Heart right ventricle (tissue), 16 donors: ENCODE measurements at regions not wholly inside any gene's neighbourhood (a gene's known extent, or its start where the extent isn't known, plus 50 kb on each side); places are given as distances from the start of the nearest gene placed in this dataset.

Experiments used
- ATAC-seq, 8 donors: fragments of 200-7000 bp; cut with Tn5 transposase; one replicate each; pipeline ENCODE4 v1.9.1; 2020; ENCODE audit warnings: mild to moderate bottlenecking in 8 of 8, moderate library complexity in 8 of 8, moderate number of reproducible peaks in 1 of 8
- DNase-seq, 2 donors: peaks; one replicate each; pipeline ENCODE4 v3.0.0-alpha.2; 2020
- H3K27ac ChIP-seq, 10 donors: fragments of 200-600 bp; sonication (generic) in 2 of 10; one replicate each; pipeline versions ENCODE4 v1.5.0 to v1.8.0; 2020 to 2022; ENCODE audit warnings: mild to moderate bottlenecking in 3 of 10
- H3K27me3 ChIP-seq, 7 donors: fragments of 200-600 bp; one replicate each; pipeline ENCODE4 v1.8.0; 2021 to 2022; ENCODE audit warnings: mild to moderate bottlenecking in 2 of 7
- H3K36me3 ChIP-seq, 9 donors: fragments of 200-600 bp; sonication (generic) in 1 of 9; one replicate each; pipeline versions ENCODE4 v1.5.0 to v1.8.0; 2020 to 2022; ENCODE audit warnings: mild to moderate bottlenecking in 2 of 9
- H3K4me1 ChIP-seq, 9 donors: fragments of 200-600 bp; sonication (generic) in 1 of 9; one replicate each; pipeline versions ENCODE4 v1.5.0 to v1.8.0; 2020 to 2022; ENCODE audit warnings: mild to moderate bottlenecking in 4 of 9
- H3K4me3 ChIP-seq, 10 donors: fragments of 200-600 bp; sonication (generic) in 2 of 10; one replicate each; pipeline versions ENCODE4 v1.5.0 to v1.8.0; 2020 to 2022; ENCODE audit warnings: mild to moderate bottlenecking in 7 of 10, moderate library complexity in 2 of 10
- H3K9me3 ChIP-seq, 11 donors: fragments of 200-600 bp in 10 of 11; sonication (generic) in 2 of 11; one replicate each; pipeline versions ENCODE4 v1.5.0 to v1.8.0; 2013 to 2022; ENCODE audit warnings: mild to moderate bottlenecking in 2 of 11, control low read depth in 1 of 11, moderate library complexity in 1 of 11
- CTCF ChIP-seq, 9 donors: fragments of 200-600 bp; sonication (generic) in 2 of 9; IDR thresholded peaks; one replicate each; pipeline versions ENCODE4 v1.5.0 to v1.8.0; 2021 to 2022; ENCODE audit warnings: antibody characterized with exemption in 9 of 9, mild to moderate bottlenecking in 5 of 9, moderate library complexity in 1 of 9
- WGBS, 2 donors: extraction: QIAGEN DNeasy Blood & Tissue Kit; methylation state at CpG; one replicate each; pipeline ENCODE4 v1.1.7; 2013; ENCODE audit warnings: inconsistent platforms in 1 of 2; 5-methylcytosine and 5-hydroxymethylcytosine counted together
- intact Hi-C, 10 donors: fragments of 100-400 bp; cut with DNase I; formaldehyde crosslinking; loops; one replicate each; pipeline versions ENCODE4 v1.11.1 to v1.14.2; 2022
- donor health status: Arrhythmogenic right ventricular cardiomyopathy.
- donor health status: ischemic (EF 13 %, LVEDD 7.1; RV severe dilation, severe dysfunction).
- donor health status: healthy with polysubstance abuse.
- donor health status: DM: no; HTN: yes; CAD: no.
- donor health status: DM: no; HTN: no; CAD: no.
- donor health status: ischemic (EF 25% LVEDD 6.9; RV normal size, moderate dysfunction).
- donor health status: ischemic (EF 25% LVEDD 5.7; RV mildly dilated, moderate dysfunction).
- donor health status: healthy.
- donor health status: DM: yes; HTN: yes; CAD: no.
- donor health status: Ischemic cardiomyopathy.
- donor health status: ischemic (EF 35%, LVEDD 5.7; RV mildly dilated, moderate dysfunction).
- donor health status: nonischemic (EF 11% LVEDD 7.7; RV severe dilation, severe dysfunction).
- donor health status: DM: yes; HTN: yes; CAD: no.
- donor health status: PGD.
- donor health status: ischemic (EF 29% LVEDD 5.4; RV normal size, mild dysfunction).
- donor health status: nonischemic (EF 23%, LVEDD 6.1; RV moderate dilation, normal function).

- H3K36me3 ChIP-seq = no peaks in the 10 kb centered on the region
- no peak for TF ChIP-seq CTCF (IDR thresholded peaks at IDR 0.05)
- intact Hi-C loops = no loop called here
- H3K4me1 ChIP-seq = peaks cover 0 to 10% (median 0%) of the 10 kb centered on the region in 9 donors
- no peak for ATAC-seq
- no peak overlapping the region for H3K27ac ChIP-seq
- no peak for DNase-seq
- H3K9me3 ChIP-seq = no peaks in the 10 kb centered on the region
- 48 to 53% methylated on average over 25 of the region's 25 CpGs for WGBS, 2 donors
- peaks cover 0 to 3% (median 0%) of the 10 kb centered on the region in 7 donors for H3K27me3 ChIP-seq
- H3K4me3 ChIP-seq = peak overlapping the region in 1 of 10 donors; percentile 19
Measured at GRCh38 chr4:62816566-62816965, 1592.7 kb downstream of the TECRL start.

GRCh38 chr4:62814510-62815047 is 1594.7 kb downstream of the TECRL start:
- no peak overlapping the region for H3K4me3 ChIP-seq
- peak in 1 of 9 donors; percentile 12 for TF ChIP-seq CTCF (IDR thresholded peaks at IDR 0.05)
- peaks cover 0 to 3% (median 0%) of the 10 kb centered on the region in 7 donors for H3K27me3 ChIP-seq
- H3K27ac ChIP-seq = no peak overlapping the region
- H3K4me1 ChIP-seq = peaks cover 0 to 10% (median 0%) of the 10 kb centered on the region in 9 donors
- WGBS, 2 donors = 29 to 38% methylated on average over 3 of the region's 3 CpGs
- H3K36me3 ChIP-seq = no peaks in the 10 kb centered on the region
- no peaks in the 10 kb centered on the region for H3K9me3 ChIP-seq
- intact Hi-C loops = no loop called here
- ATAC-seq (peak in 4 of 8 donors; percentile 25 to 67 (median 48)), DNase-seq (no peak)

- H3K27me3 ChIP-seq = no peaks in the 10 kb centered on the region
- no peak overlapping the region for H3K4me3 ChIP-seq
- H3K4me1 ChIP-seq = no peaks in the 10 kb centered on the region
- TF ChIP-seq CTCF (IDR thresholded peaks at IDR 0.05) = no peak
- WGBS, 2 donors = 78 to 88% methylated on average over 5 of the region's 5 CpGs
- no peaks in the 10 kb centered on the region for H3K36me3 ChIP-seq
- intact Hi-C loops = no loop called here
- H3K27ac ChIP-seq = no peak overlapping the region
- peaks cover 0 to 12% (median 0%) of the 10 kb centered on the region in 11 donors for H3K9me3 ChIP-seq
- DNase-seq (no peak), ATAC-seq (no peak)
Measured at GRCh38 chr4:62806816-62807215, 1602.4 kb downstream of the TECRL start.

- Histone ChIP-seq H3K9me3 (peaks cover 0 to 13% (median 0%) of the 10 kb centered on the region in 11 donors), H3K4me1 (no peaks in the 10 kb centered on the region), H3K36me3 (no peaks in the 10 kb centered on the region), H3K4me3 (no peak overlapping the region), H3K27me3 (no peaks in the 10 kb centered on the region), H3K27ac (no peak overlapping the region)
- no peak for TF ChIP-seq CTCF (IDR thresholded peaks at IDR 0.05)
- DNase-seq (no peak), ATAC-seq (no peak)
- WGBS, 2 donors = 69 to 90% methylated on average over 2 of the region's 2 CpGs
- intact Hi-C loops = no loop called here
Measured at GRCh38 chr4:62804075-62804474, 1603.9 kb downstream of the ADGRL3 start.
